ENCODE measurements at regions not wholly inside any gene's neighbourhood (a gene's known extent, or its start where the extent isn't known, plus 50 kb on each side); places are given as distances from the start of the nearest gene placed in this dataset.

DNA sequence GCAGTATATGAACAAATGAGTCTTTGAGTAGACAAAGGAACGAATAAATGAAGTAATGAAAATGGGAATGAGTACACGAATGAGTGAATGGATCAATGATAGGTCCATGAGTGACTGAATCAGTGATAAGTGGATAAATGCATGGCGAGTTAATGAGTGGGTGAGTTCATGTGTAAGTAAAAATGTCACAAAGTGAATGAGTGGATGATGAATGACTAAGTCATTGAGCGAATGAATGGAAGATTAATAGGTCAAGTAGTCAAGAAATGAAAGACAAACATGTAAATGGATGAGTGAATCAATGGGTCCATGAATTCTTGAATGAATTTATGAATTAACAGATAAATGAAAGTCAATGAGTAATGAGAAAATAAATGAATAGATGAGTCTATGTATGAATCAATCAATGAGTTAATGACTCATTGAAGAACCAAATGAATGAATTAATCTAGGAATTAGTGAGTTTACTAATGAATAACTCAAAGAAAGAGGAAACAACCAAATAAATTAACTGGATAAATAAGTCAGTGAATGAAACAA, 97.3 kb upstream of the RTL1 start:
- Histone ChIP-seq H3K9ac (ENCODE audit: low read length) (no peak overlapping the region), H3K4me3 (ENCODE audit: insufficient read depth, low read length, poor library complexity, severe bottlenecking) (no peak overlapping the region), H3F3A (ENCODE audit: insufficient read depth) (no peaks in the 10 kb centered on the region), H3K27ac (ENCODE audit: low read depth, low read length) (no peak overlapping the region), H3K9me2 (replicated peaks; ENCODE audit: insufficient read depth, low read length) (no peaks in the 10 kb centered on the region), H3K79me2 (ENCODE audit: insufficient read depth, low read length) (no peaks in the 10 kb centered on the region), H3K36me3 (ENCODE audit: low read length) (no peaks in the 10 kb centered on the region), H3K4me2 (ENCODE audit: low read depth, low read length, poor library complexity, severe bottlenecking) (no peak overlapping the region), H3K27me3 (ENCODE audit: low read length) (no peaks in the 10 kb centered on the region), H4K20me1 (ENCODE audit: low read depth, low read length) (no peaks in the 10 kb centered on the region), H3K9me3 (ENCODE audit: insufficient read depth, low read length) (no peaks in the 10 kb centered on the region), H2AFZ (ENCODE audit: low read depth, low read length, severe bottlenecking) (no peak overlapping the region)
- TF ChIP-seq CTCF (IDR thresholded peaks at IDR 0.05; ENCODE audit: insufficient read depth, low read length, poor library complexity, severe bottlenecking): no peak
- no peak for TF ChIP-seq EZH2phosphoT487 (conservative IDR thresholded peaks at IDR 0.05; ENCODE audit: low read length)

DNA sequence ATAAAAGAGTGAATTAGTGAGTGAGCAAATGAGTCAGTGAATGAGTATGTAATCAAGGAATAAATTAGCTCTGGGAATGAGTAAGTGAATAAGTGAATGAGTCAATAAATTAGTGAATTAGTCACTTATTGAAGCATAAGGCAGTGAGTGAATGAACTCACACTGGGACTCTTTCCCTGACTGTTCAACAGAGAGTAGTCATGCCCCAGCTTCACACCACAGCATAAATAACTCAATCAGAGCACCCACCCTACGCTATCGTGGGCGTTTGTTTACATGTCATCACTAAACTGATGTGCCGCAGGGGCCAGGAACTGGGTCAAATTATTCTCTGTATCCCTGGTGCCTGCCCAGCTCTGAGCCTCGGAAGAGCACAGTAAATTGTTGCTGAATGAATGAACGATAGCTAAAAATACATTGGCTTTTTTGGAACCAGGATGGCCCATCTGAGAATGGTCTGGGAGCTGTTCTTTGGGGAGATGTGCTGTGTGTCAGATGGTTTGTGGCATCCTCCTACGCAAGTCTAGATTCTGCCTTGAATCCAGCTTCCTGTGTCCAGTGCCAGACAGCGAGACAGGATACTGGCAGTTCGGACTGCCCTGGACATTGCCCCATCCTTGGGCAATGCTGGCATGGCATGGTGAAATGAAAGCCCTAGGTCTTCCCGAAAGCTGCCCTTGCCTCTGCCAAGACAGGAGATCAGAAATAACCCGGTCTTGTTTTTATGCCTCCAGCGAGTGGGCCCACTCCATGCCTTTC, 98.0 kb upstream of the RTL1 start:
- no peaks in the 10 kb centered on the region for H3K79me2 ChIP-seq (ENCODE audit: insufficient read depth, low read length)
- H3K36me3 ChIP-seq (ENCODE audit: low read length): no peaks in the 10 kb centered on the region
- H3K9me2 ChIP-seq (replicated peaks; ENCODE audit: insufficient read depth, low read length): no peaks in the 10 kb centered on the region
- no peaks in the 10 kb centered on the region for H3K27me3 ChIP-seq (ENCODE audit: low read length)
- H3F3A ChIP-seq (ENCODE audit: insufficient read depth): no peaks in the 10 kb centered on the region
- no peaks in the 10 kb centered on the region for H3K9me3 ChIP-seq (ENCODE audit: insufficient read depth, low read length)
- no peak overlapping the region for H3K4me3 ChIP-seq (ENCODE audit: insufficient read depth, low read length, poor library complexity, severe bottlenecking)
- TF ChIP-seq CTCF (IDR thresholded peaks at IDR 0.05; ENCODE audit: insufficient read depth, low read length, poor library complexity, severe bottlenecking) (no peak), EZH2phosphoT487 (conservative IDR thresholded peaks at IDR 0.05; ENCODE audit: low read length) (no peak)
- H2AFZ ChIP-seq (ENCODE audit: low read depth, low read length, severe bottlenecking): no peak overlapping the region
- no peak overlapping the region for H3K9ac ChIP-seq (ENCODE audit: low read length)
- H4K20me1 ChIP-seq (ENCODE audit: low read depth, low read length): no peaks in the 10 kb centered on the region
- H3K27ac ChIP-seq (ENCODE audit: low read depth, low read length): no peak overlapping the region
- H3K4me2 ChIP-seq (ENCODE audit: low read depth, low read length, poor library complexity, severe bottlenecking): no peak overlapping the region

DNA sequence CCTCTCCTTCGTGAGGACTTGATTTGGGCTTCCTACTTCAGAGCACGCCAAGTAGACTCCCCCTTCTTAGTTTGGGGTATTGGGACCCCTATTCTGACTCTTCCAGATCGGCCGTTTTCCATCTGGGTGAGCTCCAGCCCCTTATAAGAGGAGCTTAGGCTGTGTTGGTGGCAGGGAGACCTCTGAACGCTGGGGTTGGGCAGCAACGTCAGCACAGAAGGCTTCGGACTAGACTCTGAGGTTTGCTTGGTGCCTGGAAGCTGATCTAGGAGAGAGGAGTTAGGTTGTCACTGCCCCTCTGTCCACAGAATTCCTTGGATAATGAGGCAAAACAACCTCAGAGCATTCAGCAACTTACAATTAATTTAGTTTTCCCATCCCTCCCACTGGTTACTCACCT, 99.2 kb upstream of the RTL1 start:
- TF ChIP-seq EZH2phosphoT487 (conservative IDR thresholded peaks at IDR 0.05; ENCODE audit: low read length) (no peak), CTCF (IDR thresholded peaks at IDR 0.05; ENCODE audit: insufficient read depth, low read length, poor library complexity, severe bottlenecking) (no peak)
- Histone ChIP-seq H2AFZ (ENCODE audit: low read depth, low read length, severe bottlenecking) (no peak overlapping the region), H3K27me3 (ENCODE audit: low read length) (no peaks in the 10 kb centered on the region), H4K20me1 (ENCODE audit: low read depth, low read length) (no peaks in the 10 kb centered on the region), H3F3A (ENCODE audit: insufficient read depth) (no peaks in the 10 kb centered on the region), H3K9me3 (ENCODE audit: insufficient read depth, low read length) (no peaks in the 10 kb centered on the region), H3K9me2 (replicated peaks; ENCODE audit: insufficient read depth, low read length) (no peaks in the 10 kb centered on the region), H3K4me3 (ENCODE audit: insufficient read depth, low read length, poor library complexity, severe bottlenecking) (no peak overlapping the region), H3K4me2 (ENCODE audit: low read depth, low read length, poor library complexity, severe bottlenecking) (no peak overlapping the region), H3K9ac (ENCODE audit: low read length) (no peak overlapping the region), H3K27ac (ENCODE audit: low read depth, low read length) (no peak overlapping the region), H3K36me3 (ENCODE audit: low read length) (no peaks in the 10 kb centered on the region), H3K79me2 (ENCODE audit: insufficient read depth, low read length) (no peaks in the 10 kb centered on the region)
